PC-3 (cell line): ENCODE measurements at regions not wholly inside any gene's neighbourhood (a gene's known extent, or its start where the extent isn't known, plus 50 kb on each side); places are given as distances from the start of the nearest gene placed in this dataset.

Experiments used
- CTCF ChIP-seq: fragments of 300-600 bp; sonication (generic); conservative IDR thresholded peaks from 2 replicates; pipeline ENCODE4 v1.5.1; 2017; ENCODE audit warnings: antibody characterized with exemption, low read depth, mild to moderate bottlenecking, low read length
- EZH2 ChIP-seq: fragments of 300-600 bp; sonication (generic); IDR thresholded peaks from one replicate; pipeline ENCODE4 v1.6.1; 2017; ENCODE audit warnings: antibody characterized with exemption, mild to moderate bottlenecking, low read length; ENCODE audit not compliant: unreplicated experiment

DNA sequence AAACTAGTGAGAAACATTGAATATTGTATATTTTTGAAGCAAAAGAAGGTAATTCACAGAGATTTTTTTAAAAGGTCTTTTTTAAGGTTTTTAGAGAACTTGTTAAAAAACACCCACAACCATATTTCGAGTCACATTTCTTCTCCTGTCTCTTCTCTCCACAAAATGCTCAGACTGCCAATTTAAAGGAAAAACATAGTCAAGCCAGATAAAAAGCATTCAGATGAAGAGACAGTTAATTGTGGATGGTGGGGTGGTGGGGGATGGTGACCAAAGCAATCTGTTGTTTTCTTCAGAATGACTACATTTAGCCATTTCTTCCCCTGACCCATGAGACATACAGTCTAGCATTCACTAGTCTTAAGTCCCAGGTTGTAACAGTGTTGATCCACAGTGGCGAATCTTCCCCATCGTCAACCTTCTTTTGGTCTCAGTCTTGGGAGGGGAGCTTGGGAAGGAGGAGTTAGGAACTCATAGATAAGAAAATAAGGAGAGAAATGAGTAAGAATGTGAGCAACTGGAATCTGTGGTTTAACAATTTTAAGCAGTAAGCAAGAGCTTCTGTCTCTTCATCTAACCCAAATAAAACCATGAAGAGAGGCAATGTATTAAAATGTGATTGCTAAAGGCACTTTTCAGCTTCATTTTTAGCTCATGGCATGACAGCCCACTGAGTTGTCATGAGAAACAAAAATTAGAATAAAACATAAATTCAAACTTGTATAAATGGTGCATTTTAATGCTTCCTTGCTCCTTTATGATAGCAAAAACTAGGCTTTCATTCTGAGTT lies 413.7 kb upstream of the FSHR start:
- TF ChIP-seq CTCF (no peak), EZH2 (no peak)
